GM19043 (cell line): ENCODE measurements at regions not wholly inside any gene's neighbourhood (a gene's known extent, or its start where the extent isn't known, plus 50 kb on each side); places are given as distances from the start of the nearest gene placed in this dataset.
"Not testable (repeated sequence)": the region's sequence is repeated elsewhere in the genome, so short reads cannot be mapped to it uniquely, and the experiment has no call there.

Experiments used
- ATAC-seq: cut with Tn5 transposase; IDR thresholded peaks from one replicate; pipeline ENCODE4 v1.9.1; 2021; ENCODE audit warnings: low read depth; ENCODE audit not compliant: unreplicated experiment

DNA sequence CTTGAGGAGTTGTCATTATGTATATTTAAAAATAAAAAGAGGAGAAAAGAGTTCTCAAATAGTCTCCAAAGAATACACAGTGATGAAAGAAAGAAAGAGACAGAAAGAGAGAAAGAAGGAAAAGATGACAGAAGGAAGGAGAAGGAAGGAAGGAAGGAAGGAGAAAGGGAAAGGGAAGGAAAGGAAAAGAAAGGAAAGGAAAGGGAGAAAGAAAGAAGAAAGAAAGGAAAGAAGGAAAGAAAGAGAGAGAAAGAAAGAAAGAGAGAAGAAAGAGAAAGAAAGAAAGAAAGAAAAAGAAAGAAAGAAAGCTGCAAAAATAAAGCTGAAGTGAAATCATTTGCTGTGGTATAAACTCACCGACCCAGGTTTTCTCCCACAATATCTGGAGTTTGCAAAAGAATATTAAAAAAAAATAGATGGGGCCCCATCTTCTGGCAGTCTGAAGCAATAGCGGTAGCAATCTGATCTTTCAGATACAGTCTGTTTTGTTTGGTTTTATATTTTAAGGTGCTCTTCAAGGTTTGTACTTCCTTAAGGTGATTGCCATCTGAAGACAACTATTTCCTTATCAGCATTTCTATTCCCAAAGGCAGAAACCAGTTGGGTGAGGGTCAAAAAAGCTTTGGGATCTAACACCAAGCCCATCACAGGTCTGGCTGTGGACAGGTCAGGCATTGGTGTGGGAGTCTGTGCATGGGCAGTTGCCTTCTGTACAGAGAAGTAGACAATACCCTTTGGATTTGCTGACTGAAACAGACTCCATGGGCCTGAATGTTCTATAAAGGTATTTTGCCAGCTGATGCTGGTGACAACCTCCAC, 160.4 kb downstream of the CPEB2 start:
- ATAC-seq, result peak; percentile 51

DNA sequence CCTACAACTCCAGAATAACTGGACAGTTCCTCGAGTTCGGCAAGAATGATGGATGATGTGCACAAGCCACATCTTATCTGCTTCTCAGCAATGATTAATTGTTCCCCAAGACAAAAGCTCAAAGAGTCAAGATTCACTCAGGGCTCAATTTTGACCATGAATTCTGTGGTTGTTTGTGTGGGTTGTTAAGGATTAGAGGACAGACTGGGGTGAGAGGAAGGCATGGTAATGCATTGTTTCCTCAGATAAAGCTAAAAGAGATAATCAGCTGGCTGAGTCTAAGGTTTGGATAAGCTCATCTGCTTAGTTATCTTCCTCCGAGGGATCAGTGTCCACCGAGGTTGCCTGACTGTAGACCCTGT, 161.0 kb downstream of the CPEB2 start:
- no peak for ATAC-seq

DNA sequence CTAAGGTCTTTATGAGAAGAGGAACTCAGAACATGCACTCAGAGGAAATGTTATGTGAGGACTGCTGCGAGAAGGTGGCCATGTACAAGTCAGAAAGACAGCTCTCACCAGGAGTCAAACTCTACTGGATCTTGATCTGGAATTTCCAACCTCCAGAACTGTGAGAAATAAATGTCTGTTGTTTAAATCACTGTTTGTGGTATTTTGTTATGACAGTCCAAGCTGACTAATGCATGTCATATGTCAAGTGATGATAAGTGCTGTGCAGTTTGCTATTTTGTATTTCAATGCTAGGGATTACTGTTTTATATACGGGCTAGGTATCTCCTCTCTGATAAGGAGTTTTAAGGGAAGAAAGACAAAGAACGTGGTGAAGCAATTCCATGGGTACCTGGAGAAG, 162.3 kb downstream of the CPEB2 start:
- no peak for ATAC-seq

DNA sequence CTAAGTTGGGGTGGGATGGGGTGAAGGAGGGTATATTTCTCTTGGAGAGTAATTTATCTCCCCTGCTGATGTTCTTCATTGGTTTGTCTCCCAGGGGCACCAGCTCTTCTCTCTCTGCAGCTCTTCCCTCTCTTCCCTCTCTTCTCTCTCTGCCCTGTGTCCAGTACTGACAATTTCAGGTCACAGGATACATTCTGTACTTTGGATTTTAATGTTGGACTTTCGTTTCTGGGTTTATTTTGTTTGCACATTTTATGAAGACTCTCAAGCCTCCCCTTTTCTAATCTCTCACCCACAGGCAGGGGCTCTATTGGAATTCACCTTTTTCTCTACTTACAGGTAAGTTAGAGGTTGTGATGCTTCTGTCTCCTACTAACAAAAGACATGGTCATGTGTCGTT, 165.5 kb downstream of the CPEB2 start:
- no peak for ATAC-seq

DNA sequence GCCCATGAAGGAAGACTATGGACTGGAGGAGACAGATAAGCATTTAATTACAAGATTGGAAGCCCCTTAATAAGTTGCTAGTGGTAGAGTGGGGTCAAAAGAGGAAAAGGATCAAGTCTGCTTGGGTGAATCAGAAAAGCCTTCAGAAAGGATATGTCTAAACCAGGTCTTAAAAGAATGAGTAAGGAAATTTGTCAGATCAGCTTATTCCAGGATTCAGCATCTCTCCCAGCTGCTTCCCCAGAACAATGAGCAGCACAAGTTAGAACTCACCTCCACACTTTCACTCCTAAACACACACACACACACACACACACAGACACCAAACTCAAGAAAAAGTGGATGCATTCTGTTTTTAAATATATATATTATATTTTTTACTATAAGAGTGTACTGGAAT, 166.5 kb downstream of the CPEB2 start:
- ATAC-seq, result no peak

DNA sequence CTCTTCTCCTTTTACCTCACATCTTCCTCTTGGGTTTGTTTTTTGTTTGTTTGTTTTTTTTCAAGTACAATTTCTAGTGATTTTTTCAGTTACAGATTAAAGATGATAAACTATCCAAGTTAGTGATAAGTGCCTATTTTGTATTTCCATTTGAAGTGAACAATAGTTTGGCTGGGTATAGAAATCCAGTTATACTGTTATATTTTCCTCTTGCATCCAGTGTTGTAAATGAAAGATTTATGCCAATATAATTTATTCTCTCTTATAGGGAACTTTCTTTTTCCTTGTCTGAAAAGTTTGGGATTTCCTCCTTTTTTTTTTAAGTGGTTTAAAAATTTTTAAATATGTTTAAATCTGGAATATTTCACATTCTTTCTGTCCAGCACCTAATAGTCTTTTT, 169.4 kb downstream of the CPEB2 start:
- ATAC-seq, result no peak

GRCh38 chr4:15173251-15173650, 171.0 kb downstream of the CPEB2 start:
- ATAC-seq, result no peak

DNA sequence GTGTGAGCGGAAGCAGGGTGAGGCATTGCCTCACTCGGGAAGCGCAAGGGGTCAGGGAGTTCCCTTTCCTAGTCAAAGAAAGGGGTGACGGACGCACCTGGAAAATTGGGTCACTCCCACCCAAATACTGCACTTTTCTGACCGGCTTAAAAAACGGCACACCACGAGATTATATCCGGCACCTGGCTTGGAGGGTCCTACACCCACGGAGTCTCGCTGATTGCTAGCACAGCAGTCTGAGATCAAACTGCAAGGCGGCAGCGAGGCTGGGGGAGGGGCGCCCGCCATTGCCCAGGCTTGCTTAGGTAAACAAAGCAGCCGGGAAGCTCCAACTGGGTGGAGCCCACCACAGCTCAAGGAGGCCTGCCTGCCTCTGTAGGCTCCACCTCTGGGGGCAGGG, 171.9 kb downstream of the CPEB2 start:
- ATAC-seq, result not testable (repeated sequence)

GRCh38 chr4:15179842-15180241, 177.6 kb downstream of the CPEB2 start:
- ATAC-seq, result not testable (repeated sequence)

DNA sequence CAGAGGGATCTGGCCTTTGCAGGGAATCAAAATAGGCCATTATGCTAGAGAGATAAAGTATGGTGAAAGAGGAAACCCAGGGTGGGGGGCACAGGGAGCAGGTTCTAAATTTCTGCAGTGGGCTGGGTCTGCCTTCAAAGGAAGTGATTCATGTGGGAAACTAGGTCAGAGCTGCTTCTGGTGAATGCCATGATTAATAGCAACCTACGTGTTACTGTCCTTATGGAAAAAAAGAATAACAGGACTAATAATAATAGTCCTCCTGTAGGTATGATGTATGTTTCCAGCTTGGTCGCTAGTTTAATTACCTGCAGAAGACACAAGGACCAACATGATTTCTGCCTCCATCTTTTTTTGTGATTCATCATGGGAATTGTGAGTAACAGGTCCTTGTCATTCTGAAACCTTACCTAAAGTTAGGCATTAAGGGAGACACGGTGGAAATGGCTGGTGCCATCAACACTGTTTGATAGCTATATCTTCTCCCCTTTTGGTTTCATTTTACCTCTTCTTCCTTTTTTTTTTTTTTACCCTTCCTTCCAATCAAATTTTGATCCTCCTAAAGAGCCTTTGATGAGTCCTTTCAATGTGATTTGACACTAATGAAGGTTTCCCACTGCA, 180.4 kb downstream of the CPEB2 start:
- ATAC-seq, result peak; percentile 77

DNA sequence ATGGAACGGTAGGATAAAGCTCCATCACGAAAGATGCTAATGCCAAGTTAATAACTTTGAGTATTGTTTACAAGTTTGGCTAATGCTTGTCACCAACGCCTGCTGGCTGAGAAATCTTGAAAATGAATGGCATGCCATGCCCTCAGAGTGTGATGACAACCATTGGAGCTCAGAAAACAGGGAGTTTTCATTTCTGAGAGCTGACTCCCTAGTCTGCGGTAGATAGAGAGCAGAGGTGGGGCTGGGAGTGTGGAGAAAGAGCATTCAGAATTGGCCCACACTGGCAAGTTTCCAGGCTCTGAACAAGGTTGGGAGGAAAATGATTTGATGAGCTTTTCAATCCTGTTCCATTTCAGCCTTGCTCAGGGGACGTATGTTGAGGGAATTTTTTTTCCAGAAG, 183.9 kb downstream of the CPEB2 start:
- no peak for ATAC-seq

DNA sequence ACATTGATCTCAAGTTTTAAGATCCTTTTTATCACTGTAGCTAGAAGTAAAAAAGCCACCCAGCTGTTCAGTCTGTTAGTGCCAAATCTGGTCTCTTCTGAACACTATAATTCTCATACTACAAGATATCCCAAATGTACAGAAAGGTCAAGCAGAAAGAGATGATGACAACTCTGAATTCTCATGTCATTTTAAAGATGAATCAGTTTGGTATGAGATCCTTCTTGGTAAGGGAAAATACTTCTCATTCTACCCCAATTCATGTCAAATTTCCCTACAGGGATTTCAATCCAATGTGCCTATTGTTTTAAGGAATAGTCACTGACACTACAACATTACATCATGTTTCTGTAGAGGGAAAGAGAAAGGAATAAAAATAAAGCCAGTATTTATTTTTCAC, 184.5 kb downstream of the CPEB2 start:
- ATAC-seq, result no peak

DNA sequence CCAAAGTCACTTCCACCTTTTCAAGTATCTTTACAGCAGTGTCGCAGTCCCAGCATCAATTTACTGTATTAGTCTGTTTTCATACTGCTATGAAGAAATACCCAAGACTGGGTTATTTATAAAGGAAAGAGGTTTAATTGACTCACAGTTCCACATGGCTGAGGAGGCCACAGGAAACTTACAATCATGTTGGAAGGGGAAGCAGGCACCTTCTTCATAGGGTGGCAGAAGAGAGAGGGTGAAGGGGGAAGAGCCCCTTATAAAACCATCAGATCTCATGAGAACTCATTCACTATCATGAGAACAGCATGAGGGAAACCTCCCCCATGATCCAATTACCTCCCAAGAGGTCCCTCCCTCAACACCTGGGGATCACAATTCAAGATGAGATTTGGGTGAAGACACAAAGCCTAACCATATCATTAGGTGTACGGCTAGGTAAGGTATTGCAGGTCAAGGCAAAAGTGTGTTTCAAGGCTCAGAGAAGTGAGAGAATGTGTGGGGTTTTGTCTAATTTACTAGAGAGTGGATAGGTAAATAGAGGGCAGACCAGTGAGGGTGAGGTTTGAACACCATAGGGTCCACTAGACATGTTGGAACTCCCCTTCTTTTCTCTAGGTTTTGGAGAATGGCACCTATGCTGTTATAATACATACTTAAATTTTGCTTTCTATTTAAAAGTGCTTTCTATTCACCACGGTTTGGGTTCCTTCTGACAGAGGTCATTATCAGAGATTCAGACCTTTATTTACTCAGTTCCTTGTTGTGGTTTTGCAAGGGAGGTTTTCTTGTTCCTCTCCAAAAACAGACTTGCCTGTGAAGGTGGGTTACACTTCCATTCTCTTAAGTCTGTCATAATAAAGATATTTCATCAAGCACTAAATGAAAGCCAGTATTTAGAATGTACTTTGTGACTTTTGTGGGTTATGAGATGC, 186.6 kb downstream of the CPEB2 start:
- ATAC-seq, result peak; percentile 53

DNA sequence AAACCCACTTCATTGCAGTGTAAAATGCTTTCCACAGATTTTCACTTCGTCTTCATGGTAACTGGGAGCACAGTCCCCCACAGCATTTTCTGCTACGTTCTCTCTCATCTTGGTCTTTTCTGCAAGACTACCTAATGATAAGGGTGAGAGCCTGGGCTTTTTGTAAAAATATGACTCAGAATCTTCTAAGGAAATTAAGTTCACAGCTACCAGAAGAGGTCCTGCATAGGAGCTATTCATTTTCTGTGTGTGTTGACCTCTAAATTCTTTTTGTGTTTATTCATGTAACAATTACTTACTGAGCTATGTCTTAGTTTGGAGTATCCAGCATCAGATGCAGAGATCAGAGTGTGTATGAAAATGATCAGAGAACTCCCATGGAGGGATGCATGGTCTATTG, 192.2 kb downstream of the CPEB2 start:
- ATAC-seq, result no peak

DNA sequence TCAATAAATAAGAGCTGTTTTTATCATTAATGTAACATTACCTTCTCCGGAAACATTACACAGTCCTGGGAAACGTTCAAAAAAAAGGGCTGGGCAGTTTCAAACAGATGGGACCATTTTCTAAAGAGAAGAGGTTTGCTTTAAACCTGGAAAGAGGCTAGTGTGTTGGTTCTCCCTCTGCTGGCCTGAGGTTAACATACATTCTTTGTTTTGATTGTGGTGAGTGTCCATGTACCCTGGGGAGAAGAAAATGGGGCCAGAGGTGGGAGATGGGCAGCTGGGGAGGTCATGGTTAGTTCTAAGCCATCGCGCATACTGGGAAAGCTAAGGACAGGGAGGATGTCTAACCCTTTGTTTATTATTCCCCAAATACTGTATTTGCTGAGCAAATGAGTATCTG, 194.7 kb downstream of the CPEB2 start:
- no peak for ATAC-seq

GRCh38 chr4:15198070-15198727, 195.9 kb downstream of the CPEB2 start:
- no peak for ATAC-seq

DNA sequence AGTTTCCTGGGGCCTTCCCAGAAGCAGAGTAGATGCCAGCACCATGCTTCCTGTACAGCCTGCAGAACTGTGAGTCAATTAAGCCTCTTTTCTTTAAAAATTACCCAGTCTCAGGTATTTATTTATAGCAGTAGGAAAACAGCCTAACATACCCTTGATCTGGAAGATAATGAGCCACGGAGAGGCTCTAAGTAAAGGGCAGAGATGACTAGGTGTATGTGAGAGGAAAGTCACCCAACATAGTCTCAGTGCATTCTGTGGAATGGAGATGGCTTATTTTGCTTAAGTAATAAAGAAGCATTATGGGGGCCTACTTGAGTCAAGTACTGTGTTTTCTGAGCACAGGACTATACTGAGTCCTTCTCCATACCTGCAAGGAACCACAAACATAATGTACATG, 199.5 kb downstream of the CPEB2 start:
- no peak for ATAC-seq

GRCh38 chr4:15202481-15202880, 200.2 kb downstream of the CPEB2 start:
- no peak for ATAC-seq

- not testable (repeated sequence) for ATAC-seq
Observed at GRCh38 chr4:15206526-15206925, 204.2 kb downstream of the CPEB2 start.

DNA sequence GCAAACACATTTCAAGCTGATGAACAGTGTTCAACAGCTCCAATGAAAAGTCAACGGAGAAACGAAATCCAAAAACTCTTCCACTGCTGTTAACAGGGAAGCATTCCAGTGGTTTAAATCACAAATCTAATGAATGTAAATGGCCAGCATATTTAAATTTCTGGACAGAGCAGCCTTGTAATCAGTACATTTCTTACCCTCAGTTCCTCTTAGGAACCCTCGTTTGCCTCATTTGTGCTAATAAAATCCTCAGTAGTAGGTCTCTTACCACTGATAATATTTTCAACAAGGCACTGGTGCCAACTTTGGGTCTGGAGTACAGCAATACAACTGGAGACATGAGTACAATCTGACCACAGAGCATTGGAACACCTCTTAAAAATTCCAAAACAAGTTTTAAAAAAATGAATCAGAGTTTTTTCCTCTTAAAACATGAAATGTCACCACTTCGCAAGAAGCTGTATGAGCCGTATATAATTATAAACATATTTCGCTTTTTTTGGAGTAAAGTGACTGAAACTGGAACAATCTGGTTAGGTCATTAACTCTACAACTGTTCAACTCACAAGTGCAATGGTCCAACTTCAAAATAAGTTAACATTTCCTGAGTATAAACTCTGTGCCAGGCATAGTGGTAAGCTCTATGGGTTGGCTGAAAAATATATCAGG, 211.2 kb downstream of the CPEB2 start:
- no peak for ATAC-seq
